LNCAP (cell line): ENCODE measurements at regions not wholly inside any gene's neighbourhood (a gene's known extent, or its start where the extent isn't known, plus 50 kb on each side); places are given as distances from the start of the nearest gene placed in this dataset.

Source experiments
- CTCF ChIP-seq: fragments of 450-650 bp; IDR thresholded peaks from 2 replicates; pipeline ENCODE4 v1.5.1; 2017; ENCODE audit warnings: mild to moderate bottlenecking

- no peak for TF ChIP-seq CTCF
These were observed 368.8 kb downstream of the RPRM start for GRCh38 chr2:153109793-153110192.

GRCh38 chr2:153106802-153107477 is 371.6 kb downstream of the RPRM start:
- no peak for TF ChIP-seq CTCF

- TF ChIP-seq CTCF, result no peak
These were observed 372.6 kb downstream of the RPRM start for GRCh38 chr2:153105829-153106578.

- no peak for TF ChIP-seq CTCF
These were observed 377.4 kb downstream of the RPRM start for GRCh38 chr2:153101187-153101586.

GRCh38 chr2:153100151-153100550 is 378.4 kb downstream of the RPRM start:
- TF ChIP-seq CTCF, result no peak

- TF ChIP-seq CTCF, result no peak
These were observed 379.7 kb downstream of the ARL6IP6 start for GRCh38 chr2:153098073-153098472.

- TF ChIP-seq CTCF, result no peak
These were observed 377.9 kb downstream of the ARL6IP6 start for GRCh38 chr2:153096272-153096671.
